Effector CD8-positive, alpha-beta T cell (primary cell): ENCODE measurements at regions not wholly inside any gene's neighbourhood (a gene's known extent, or its start where the extent isn't known, plus 50 kb on each side); places are given as distances from the start of the nearest gene placed in this dataset.
"Not testable (repeated sequence)": the region's sequence is repeated elsewhere in the genome, so short reads cannot be mapped to it uniquely, and the experiment has no call there.

ENCODE experiments used
- DNase-seq: peaks from one replicate; lab custom pipeline; 2025; lab: John Stamatoyannopoulos, UW

DNA sequence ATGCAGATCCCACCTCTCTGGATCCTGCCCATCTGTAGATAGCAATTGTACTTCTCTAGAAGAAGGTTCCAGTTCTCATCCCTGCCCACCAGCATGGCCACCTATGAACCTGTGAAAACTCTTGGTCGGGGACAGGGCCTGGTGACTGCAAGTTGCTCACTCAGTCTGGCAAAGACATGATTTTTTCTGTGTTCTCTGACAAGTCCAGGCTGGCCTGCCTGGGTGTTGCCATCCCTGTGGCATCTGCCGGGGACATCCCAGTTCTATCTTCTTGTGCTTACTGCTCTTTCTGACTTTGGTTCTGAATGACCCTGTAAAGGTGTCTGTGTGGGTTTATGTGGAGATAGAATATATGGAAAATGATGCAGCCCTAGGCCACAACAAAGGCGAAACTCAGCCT lies 545.8 kb downstream of the INSC start:
- no peak for DNase-seq

DNA sequence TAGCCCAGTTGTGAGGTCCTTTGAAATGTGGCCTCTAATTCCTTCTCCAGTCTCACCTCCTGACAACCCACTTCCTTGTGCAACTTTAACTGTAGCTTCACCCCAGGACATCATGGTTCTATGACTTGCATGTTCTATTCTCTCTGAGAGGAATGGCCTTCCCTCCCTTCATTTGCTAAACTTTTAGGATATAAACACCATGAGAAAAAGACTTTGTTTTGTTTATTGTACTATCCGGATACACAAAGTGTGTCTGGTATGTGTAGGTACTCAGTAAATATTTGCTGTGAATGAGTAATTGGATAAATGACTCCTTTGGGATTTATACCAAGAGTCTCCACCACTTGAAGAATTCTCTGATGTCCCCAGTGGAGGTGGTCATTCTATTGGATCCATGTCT lies 547.6 kb downstream of the INSC start:
- DNase-seq, result no peak

DNA sequence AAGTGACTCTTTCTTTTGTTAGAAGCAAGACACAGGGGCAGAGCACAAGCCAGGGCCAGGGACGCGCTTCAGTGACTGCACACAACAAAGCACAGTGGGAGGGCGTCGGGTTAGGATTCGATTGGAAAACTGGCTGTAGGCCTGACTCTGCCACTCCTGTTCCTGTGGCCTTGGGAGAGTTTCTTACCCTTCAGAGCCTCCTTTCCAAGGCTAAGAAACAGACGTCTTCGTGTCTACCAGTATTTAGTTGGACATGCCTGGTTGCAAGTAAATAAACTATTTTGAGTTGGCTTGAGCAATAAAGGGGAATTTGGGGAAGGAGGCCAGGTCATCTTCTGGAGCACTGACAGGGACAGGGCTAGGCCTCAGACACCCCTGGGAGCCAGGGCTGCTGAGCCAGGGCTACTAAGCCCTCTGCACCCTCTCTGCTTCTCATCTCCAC lies 549.1 kb downstream of the INSC start:
- no peak for DNase-seq

DNA sequence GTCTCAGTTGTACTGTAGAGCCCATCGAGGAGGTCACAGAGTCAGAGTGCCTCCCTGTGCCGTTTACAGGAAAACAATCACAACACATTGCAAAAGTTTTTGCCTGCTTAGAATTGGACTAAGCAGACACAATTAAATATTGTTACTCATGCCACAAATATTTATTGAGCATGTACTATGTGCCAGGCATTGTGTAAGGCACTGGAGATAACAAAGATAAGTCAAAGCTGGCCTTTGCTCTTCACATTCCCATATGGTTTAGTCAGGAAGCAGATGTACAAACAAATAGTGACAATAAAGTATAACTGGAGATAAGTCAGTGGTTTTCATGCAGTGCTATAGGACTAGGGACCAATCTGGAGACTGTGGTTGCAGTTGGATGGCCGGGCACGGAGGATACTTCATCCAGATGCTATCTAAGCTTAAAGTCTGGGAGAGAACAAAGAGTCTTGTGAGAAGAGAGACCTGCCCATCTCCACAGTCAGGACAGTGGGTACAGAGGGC lies 550.7 kb downstream of the INSC start:
- DNase-seq, result no peak

DNA sequence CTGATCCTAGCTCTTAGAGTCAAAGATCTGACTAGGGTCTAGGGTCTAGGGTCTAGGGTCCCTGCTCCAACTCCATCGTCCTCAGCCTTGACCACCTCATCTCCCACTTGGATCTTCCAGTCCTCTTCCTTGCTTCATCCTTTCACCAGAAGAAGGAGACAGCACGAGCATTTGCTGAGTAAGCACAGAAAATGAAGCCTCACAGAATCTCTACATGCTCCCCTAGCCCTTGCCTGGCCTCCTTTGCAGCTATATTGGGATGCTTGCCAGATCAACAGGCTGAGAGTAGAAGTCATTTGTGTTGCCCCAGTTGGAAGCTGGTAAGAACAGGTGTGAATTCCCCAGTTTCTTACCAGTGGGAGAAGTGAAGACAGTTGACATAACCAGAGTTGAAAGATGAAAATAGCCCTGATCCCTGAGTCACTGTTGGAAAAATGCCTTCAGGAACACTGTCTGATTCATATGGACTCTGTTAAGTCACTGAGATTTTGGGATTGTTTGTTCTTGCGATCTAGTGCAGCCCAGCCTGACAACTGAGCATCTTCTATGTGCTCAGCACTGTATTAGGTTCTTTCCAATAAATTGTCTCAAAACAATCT lies 552.5 kb downstream of the INSC start:
- DNase-seq, result no peak

DNA sequence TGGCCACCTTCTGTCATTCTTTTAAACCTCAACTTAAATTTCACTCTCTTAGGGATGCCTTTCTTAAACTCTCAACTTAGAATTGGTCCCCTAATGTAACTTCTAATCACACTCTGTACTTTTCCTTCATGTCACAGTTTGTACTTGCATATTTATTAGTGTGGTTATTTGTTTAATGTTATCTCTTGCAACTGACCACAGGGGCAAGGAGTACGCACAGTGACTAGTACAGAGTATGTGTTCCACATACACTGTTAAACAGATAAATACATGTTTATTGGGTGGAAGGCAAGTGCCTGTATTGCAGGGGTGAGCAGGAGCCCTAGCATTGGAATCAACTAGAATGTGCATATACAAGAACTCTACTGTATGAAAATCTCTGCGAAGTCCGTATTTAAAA lies 554.0 kb downstream of the INSC start:
- no peak for DNase-seq

DNA sequence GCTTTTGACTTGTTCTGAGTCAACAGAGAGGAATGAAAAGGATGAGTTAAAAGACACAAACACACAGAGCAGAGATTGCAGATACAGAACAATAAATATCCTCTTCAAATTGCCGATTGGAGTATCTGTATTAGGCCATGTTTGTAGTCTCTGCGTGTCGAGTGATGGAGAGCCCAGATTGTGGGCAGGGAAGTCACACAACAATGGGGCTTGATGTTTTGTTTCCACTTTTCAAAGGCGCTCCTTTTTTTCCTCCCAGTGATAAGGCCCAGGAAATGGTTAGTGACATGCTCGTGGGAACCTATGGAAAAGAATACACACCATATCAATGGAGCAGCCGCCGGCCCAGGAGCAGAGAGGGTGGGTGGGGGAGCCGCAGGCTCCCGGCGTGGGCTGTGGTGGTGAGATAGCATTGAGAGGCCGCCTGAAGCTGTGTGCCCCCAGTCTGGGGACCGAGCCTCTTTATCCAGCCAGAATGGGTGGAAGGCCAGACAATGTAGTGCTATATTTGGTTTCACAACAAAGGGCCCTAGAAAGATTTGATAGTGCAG lies 555.9 kb downstream of the INSC start:
- no peak for DNase-seq

DNA sequence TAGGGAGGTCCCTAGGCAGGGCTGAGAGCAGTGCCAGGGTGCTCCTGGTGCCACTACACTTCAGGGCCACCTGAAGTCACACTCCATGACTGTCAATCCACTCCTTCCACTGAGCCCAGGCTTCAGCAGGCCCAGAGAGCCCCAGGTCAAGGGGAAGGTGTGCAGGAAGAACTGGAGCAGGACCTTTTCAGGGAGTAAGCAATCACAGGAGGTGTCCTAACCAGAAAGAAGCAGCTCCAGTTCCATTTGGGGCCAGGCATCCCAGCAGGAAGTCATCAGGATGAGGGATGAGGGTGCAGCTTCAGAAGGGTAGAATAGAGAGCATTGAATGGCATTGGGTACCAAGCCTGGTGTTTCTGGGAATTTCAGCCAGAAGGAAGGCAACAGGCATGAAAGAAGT lies 556.5 kb downstream of the INSC start:
- DNase-seq, result no peak

DNA sequence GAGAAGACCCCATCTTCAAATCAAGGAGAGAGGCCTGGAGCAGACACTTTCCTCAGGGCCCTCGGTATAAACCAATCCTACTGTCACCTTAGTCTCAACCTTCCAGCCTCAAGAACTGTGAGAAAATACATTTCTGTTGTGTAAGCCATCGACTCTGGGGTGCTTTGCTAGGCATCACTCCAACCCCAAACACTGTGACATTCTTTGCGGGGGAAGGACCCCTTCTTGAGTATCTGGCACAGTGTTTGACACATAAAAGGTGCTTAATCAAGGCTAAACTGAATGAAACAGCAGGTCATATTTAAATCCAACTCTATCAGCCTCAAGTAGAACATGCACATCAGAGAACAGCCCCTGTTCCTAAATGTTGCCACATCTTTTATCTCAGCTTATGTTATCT lies 558.1 kb downstream of the INSC start:
- DNase-seq, result no peak

DNA sequence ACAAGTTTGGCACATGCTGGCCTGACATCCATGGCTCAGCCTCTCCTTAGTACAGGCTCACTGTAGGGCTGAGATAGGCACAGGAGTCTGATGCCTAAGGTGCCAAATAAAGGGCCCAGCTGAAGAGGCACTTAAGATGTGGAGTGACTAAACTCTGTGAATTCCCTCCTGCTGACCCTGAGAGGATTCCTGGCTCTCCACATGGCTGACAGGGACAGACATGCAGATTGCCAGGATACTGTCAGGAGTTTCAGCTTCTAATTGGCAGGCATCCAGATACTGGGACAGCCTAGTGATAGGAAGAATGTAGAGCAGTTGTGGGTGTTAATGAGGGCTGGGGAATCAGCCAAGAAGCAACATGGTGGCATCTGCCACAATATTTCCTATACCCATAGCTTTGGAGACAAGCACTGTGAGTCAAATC lies 558.7 kb downstream of the INSC start:
- DNase-seq, result no peak

DNA sequence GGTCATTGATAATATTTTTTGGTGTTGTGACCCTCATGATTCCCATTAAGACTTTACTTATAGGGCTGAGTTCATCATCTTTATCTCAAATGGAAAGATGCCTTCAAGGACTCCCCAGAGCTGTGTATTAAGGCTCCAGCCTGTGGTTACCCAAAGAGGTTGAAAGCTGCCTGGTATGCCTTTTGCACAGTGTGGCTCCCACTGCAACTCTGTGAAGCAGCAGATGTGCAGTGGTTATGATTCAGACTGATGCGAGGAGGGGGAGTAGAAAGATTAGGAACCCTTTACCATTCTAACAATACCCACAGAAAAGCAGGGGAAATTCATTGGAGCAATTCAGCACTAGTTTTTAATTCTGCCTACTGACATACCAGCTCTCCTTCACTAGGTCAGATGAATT lies 560.0 kb downstream of the INSC start:
- DNase-seq, result no peak

DNA sequence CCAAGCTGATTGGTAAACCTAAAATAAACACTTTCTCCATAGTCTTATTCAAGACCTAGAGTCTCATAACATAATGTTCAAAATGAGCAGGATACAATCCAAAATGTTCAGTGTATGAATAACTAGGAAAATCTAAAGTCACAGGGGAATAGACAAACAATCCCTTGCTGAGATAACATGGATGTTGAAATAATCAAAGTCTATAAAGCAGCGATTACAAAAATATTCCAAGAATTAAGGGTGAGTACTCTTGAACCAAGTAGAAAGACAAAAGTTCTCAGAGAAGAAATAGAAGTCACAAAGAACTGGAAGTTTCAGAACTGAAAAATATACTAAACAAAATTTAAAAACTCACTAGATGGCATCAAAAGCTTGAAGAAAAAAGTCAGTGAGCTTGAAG lies 561.0 kb downstream of the INSC start:
- no peak for DNase-seq

DNA sequence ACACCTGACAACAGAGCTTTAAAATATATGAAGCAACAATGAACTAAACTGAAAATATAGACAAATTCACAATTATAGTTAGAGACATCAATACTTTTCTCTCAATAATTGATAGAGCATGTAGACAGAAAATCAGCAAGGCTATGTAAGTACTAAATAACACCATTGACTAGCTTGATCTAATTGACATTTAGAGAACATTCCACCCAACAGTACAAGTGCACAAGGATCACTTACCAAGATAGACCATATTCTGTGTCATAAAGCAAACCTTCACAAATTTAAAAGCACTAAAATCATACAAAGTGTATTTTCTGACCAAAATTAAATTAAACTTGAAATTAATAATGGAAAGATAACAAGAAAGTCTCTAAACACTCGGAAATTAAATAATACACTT lies 562.5 kb downstream of the INSC start:
- no peak for DNase-seq

DNA sequence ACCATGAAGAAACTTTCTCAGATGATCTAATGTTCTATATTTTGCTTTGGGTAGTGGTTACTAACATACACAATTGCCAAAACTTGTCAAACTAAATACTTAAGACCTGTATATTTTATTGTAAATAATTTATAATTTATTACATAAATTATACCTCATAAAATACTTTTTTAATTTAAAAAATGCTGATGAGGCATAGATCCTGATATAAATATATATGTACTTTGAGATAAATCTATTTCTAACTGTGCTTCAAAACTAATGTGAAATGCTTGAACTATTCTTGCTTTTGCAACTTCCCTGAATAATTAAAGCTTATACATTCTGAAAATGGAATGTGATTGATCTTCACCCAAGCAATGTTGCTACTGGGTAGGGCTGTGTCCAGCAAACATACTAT lies 568.8 kb downstream of the INSC start:
- no peak for DNase-seq

DNA sequence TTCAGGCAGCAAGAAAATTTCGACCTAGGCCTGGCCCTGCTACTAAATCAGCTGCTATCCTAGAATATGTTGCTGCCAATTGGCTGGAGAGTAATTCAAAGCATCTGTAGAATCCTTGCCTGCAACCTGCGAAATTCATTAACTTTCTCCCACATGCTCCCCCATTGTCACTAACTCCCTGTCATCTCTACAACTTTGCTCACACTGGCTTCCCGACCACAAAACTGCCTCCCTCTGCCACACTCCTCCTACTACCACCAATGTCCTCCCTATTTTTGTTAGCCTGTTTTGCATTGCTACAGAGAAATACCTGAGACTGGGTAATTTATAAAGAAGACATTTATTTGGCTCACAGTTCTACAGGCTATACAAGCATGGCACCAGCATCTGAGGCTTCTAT lies 570.6 kb downstream of the INSC start:
- no peak for DNase-seq

DNA sequence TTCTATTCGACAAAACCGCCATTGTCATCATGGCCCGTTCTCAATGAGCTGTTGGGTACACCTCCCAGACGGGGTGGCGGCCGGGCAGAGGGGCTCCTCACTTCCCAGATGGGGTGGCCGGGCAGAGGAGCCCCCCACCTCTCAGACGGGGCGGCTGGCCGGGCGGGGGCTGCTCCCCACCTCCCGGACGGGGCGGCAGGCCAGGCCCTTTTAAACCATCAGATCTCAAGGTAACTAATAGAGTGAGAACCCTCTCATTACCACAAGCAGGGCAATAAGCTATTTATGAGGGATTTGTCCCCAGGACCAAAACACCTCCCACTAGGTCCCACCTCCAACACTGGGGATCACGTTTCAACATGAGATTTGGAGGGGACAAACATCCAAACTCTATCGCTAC lies 571.5 kb downstream of the INSC start:
- DNase-seq, result not testable (repeated sequence)

DNA sequence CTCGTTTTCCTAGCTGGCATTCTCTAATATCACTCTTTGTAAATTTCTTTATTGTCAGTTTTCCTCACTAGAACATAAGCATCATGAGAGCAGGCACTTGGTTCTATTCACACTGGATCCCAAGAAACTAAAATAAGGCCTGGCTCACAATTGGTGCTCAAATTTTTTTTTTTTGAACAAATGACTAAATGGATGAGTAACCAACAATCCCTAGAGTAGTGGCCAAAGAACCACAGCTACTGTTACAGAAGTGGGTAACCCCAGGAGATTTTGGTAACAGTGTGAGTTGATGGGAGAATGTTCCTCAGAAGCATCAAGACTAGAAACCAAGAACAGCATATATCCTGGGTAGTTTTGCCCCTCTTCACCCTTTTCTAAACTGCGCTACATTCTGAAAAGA lies 572.6 kb downstream of the INSC start:
- DNase-seq, result no peak

DNA sequence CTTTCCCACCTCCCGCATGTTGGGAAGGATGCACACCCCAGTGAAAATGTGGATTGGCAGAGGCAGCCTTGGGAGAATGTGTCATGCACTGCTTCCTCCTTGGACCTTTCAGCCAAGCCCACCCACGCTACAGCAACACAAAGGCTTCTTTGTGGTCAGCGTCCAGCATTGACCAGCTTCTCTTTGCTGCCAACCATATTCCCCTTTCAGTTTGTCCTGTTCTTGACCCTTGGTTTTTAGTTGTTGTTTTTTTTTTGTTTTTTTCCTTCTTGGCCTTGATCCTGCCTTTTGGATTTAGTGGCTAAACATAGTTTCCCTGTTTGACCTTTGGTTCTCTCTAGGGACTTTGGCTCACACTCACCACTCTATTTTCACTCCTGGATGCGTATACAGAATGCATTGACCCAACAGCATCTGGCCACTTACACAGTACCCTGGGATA lies 573.6 kb downstream of the INSC start:
- DNase-seq, result no peak

DNA sequence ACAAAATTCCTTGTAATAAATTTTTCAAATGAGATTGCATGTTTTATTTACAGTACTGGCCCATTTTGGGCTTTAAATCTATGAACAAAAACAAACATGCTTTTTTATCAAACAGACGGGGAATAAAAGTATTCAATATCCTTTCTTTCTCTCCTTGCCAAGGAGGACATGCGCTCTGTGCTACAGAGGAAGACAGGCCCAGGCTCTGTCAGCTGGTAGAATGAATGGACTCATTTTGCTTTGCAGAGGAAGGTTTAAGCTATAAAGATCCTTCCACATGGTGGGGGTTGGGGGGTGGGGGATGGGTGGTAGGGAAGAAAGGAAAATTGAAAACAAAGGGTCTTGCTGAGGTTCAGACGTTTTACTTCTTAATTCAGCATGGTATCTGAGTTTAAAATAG lies 575.6 kb downstream of the INSC start:
- DNase-seq, result no peak

DNA sequence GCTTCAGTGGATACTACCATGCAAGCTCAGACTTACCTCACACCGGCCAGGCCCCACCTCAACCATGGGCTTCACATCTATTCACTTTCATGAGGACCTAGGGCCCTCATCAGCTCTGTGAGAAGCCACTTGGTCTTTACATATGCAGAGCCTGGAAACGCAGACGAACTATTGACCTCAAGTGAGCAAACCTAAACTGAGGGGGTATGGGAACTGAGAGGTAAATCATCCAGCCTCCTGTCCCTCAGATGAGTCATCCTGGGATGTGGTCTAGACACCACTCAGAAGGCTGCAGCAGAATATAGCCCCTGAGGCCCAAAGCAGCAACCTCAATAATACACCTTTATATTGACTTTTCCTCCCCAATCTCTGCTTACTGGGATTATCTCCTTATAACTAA lies 578.0 kb downstream of the INSC start:
- DNase-seq, result no peak

DNA sequence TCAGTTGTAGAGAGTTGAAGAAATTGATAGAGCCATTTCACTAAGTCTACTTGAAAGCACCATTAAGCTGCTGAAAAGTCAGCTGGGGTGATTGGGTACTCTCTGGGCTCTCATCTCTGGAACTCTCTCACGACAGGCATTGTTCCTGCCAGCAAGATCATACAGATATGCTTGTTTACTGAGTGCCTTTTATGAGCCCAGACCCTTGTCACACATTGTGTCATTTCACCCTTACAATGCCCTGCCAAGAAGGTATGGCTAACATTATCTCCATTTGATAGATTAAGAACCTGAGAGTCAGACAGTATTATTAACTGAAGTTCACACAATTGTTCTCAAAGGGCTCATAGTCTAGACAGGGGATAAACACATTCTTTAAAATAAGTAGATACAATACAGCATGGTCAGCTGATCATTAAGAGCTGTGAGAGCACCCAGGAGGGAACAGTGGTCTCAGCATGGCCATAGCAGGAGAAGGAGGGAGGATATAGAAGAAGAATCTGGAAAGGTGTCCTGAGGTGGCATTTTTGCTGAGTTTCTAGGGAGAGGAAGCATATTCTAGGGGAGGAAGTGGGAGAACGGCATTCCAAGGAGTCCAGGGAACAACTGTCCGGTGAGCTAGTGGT lies 580.5 kb downstream of the INSC start:
- no peak for DNase-seq

DNA sequence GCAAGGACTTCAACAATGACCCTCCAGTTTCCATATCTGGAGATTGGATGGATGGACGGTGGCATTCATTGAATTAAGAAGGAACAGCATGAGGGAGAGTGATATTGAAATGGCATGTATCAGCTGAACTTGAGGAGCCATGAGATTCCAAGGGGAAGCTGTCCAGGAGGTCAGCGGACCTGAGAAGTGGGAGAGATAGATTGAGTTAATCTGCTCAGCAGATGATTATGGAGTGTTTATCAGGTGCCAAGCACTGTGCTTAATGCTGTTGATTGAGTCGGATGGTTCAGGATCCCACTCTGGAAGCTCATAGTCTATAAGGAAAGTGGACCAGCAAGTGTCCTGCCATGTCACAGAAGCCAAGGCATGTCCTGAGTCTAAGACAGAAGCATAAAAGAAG lies 581.3 kb downstream of the INSC start:
- DNase-seq, result no peak

DNA sequence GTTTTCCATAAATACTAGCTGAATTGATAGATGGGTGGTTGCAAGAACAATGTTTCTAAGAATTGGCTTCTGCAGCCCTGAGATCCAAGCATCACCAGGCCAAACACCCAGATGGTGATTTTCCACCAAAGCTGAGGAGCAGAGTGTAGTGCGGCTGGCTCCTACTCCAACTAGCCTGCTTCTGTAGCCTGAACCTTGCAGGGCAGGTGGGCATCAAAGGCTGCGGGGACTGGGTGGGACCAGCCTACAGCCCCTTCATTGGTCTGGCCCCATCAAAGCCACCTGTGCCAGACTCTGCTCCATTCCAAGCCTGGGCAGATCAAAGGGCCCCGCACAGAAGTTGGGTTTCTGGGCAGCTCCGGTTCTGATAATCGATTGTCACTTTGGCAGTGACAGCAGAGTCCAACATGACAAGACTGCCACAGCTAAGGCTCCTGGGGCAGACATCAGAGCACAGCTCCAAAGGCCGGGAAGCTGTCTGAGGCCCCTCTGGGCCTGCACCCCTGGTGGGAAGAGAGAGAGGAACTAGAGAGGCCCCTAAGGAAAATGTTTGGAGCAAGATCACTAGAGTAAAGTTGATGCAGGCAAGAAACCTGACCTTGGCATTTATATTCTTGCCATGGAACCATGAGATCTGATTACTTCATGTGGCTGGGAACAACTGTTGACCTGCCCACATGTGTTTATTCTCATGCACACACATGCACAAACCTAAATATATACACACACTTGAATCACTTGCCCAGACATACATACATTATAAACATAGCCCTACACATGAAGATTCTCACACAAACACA lies 582.9 kb downstream of the INSC start:
- DNase-seq, result no peak
